Testis (tissue), 2 donors: ENCODE measurements at regions not wholly inside any gene's neighbourhood (a gene's known extent, or its start where the extent isn't known, plus 50 kb on each side); places are given as distances from the start of the nearest gene placed in this dataset.

Experiments used
- DNase-seq: peaks from one replicate; pipeline ENCODE4 v3.0.0-alpha.2; 2019
- H3K27ac ChIP-seq, 2 donors: fragments of 200-600 bp; sonication (generic); one replicate each; pipeline ENCODE4 v1.5.1; 2019
- H3K27me3 ChIP-seq: fragments of 200-600 bp; sonication (generic); one replicate; pipeline ENCODE4 v1.5.1; 2019
- H3K36me3 ChIP-seq: fragments of 200-600 bp; sonication (generic); one replicate; pipeline ENCODE4 v1.5.1; 2017; ENCODE audit warnings: low read depth; ENCODE audit errors: missing control alignments
- H3K4me1 ChIP-seq: fragments of 200-600 bp; sonication (generic); one replicate; pipeline ENCODE4 v1.5.1; 2019
- H3K4me3 ChIP-seq, 2 donors: fragments of 200-600 bp; sonication (generic); one replicate each; pipeline ENCODE4 v1.5.1; 2017 to 2019
- H3K9me3 ChIP-seq: fragments of 200-600 bp; sonication (generic); one replicate; pipeline ENCODE4 v1.5.1; 2017
- CTCF ChIP-seq, 3 experiments: fragments of 450-650 bp in 2 of 3; fragments of 200-600 bp in 1 of 3; sonication (generic) in 1 of 3; IDR thresholded peaks; one replicate each; pipeline ENCODE4 v1.5.1; 2016 to 2019; ENCODE audit warnings: antibody characterized with exemption in 3 of 3, mild to moderate bottlenecking in 2 of 3, moderate library complexity in 1 of 3
- POLR2A ChIP-seq: fragments of 450-650 bp; IDR thresholded peaks from one replicate; pipeline ENCODE4 v1.6.1; 2017; ENCODE audit warnings: antibody characterized with exemption, mild to moderate bottlenecking, moderate library complexity
- WGBS, 2 donors: methylation state at CpG; one replicate each; pipeline ENCODE4 v1.1.5; 2018; 5-methylcytosine and 5-hydroxymethylcytosine counted together
- intact Hi-C: fragments of 100-400 bp; cut with DNase I; formaldehyde crosslinking; loops from one replicate; pipeline ENCODE4 v1.15.1; 2023; ENCODE audit warnings: low total_unique reads

GRCh38 chr4:29309050-29309449, 1411.1 kb upstream of the PCDH7 start:
- no peaks in the 10 kb centered on the region for H3K27me3 ChIP-seq
- intact Hi-C loops = no loop called here
- TF ChIP-seq POLR2A (no peak), CTCF (IDR thresholded peaks at IDR 0.05) (no peak)
- H3K4me1 ChIP-seq = no peaks in the 10 kb centered on the region
- DNase-seq = no peak
- H3K36me3 ChIP-seq = no peaks in the 10 kb centered on the region
- no peak overlapping the region for H3K4me3 ChIP-seq
- WGBS, 2 donors = 66 to 69% methylated on average over 3 of the region's 3 CpGs
- H3K9me3 ChIP-seq = no peaks in the 10 kb centered on the region
- H3K27ac ChIP-seq = no peak overlapping the region

GRCh38 chr4:29310252-29310651, 1409.9 kb upstream of the PCDH7 start:
- TF ChIP-seq CTCF (IDR thresholded peaks at IDR 0.05) (no peak), POLR2A (no peak)
- no peak for DNase-seq

GRCh38 chr4:29311247-29311646, 1408.9 kb upstream of the PCDH7 start:
- Histone ChIP-seq H3K4me1 (no peaks in the 10 kb centered on the region), H3K27me3 (no peaks in the 10 kb centered on the region), H3K36me3 (no peaks in the 10 kb centered on the region), H3K9me3 (no peaks in the 10 kb centered on the region), H3K27ac (no peak overlapping the region), H3K4me3 (no peak overlapping the region)
- no peak for DNase-seq
- 56 to 84% methylated on average over 1 of the region's 1 CpG for WGBS, 2 donors
- intact Hi-C loops = no loop called here
- TF ChIP-seq CTCF (IDR thresholded peaks at IDR 0.05) = no peak
- TF ChIP-seq POLR2A = no peak

More at GRCh38 chr4:29310252-29310651, 1409.9 kb upstream of the PCDH7 start:
- Histone ChIP-seq H3K4me3 (no peak overlapping the region), H3K4me1 (no peaks in the 10 kb centered on the region), H3K9me3 (no peaks in the 10 kb centered on the region), H3K27ac (no peak overlapping the region), H3K27me3 (no peaks in the 10 kb centered on the region), H3K36me3 (no peaks in the 10 kb centered on the region)
- intact Hi-C loops = no loop called here

- H3K36me3 ChIP-seq = no peaks in the 10 kb centered on the region
- WGBS, 2 donors = 87 to 95% methylated on average over 2 of the region's 2 CpGs
- H3K9me3 ChIP-seq = no peaks in the 10 kb centered on the region
- no peaks in the 10 kb centered on the region for H3K27me3 ChIP-seq
- TF ChIP-seq POLR2A (no peak), CTCF (IDR thresholded peaks at IDR 0.05) (no peak)
- H3K27ac ChIP-seq = no peak overlapping the region
- no peak overlapping the region for H3K4me3 ChIP-seq
- no peak for DNase-seq
- intact Hi-C loops = no loop called here
- no peaks in the 10 kb centered on the region for H3K4me1 ChIP-seq
Observed at GRCh38 chr4:29319663-29320340, 1400.4 kb upstream of the PCDH7 start.

GRCh38 chr4:29320947-29321620, 1399.1 kb upstream of the PCDH7 start:
- no peaks in the 10 kb centered on the region for H3K27me3 ChIP-seq
- no peaks in the 10 kb centered on the region for H3K9me3 ChIP-seq
- no peaks in the 10 kb centered on the region for H3K4me1 ChIP-seq
- no peaks in the 10 kb centered on the region for H3K36me3 ChIP-seq
- H3K4me3 ChIP-seq = no peak overlapping the region
- WGBS, 2 donors = 42 to 49% methylated on average over 6 of the region's 6 CpGs
- TF ChIP-seq CTCF (IDR thresholded peaks at IDR 0.05) (no peak), POLR2A (no peak)
- H3K27ac ChIP-seq = no peak overlapping the region
- DNase-seq = no peak
- intact Hi-C loops = no loop called here
